ENCODE measurements at regions not wholly inside any gene's neighbourhood (a gene's known extent, or its start where the extent isn't known, plus 50 kb on each side); places are given as distances from the start of the nearest gene placed in this dataset.

DNA sequence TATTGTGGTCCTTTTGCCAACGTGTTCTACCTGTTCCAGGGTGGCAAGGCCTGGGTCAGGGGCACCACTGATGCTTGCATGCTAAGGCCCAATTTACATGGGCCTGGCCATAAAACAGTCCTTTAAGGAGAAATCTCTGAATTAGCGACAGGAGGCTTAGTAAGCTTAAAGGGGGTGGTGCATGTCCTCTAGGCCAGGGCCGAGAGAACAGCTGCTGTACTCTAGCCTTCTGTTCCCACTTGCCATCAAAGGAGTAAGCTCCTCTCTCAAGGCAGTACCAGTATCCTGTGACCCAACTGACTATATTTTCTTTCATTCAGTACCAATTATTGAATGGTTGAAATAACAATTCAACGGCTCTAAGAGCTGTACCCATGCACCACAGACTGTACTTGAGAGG is 67.7 kb upstream of the ZDHHC17 start:
- TF ChIP-seq, protein P1, sequence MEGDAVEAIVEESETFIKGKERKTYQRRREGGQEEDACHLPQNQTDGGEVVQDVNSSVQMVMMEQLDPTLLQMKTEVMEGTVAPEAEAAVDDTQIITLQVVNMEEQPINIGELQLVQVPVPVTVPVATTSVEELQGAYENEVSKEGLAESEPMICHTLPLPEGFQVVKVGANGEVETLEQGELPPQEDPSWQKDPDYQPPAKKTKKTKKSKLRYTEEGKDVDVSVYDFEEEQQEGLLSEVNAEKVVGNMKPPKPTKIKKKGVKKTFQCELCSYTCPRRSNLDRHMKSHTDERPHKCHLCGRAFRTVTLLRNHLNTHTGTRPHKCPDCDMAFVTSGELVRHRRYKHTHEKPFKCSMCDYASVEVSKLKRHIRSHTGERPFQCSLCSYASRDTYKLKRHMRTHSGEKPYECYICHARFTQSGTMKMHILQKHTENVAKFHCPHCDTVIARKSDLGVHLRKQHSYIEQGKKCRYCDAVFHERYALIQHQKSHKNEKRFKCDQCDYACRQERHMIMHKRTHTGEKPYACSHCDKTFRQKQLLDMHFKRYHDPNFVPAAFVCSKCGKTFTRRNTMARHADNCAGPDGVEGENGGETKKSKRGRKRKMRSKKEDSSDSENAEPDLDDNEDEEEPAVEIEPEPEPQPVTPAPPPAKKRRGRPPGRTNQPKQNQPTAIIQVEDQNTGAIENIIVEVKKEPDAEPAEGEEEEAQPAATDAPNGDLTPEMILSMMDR (IDR thresholded peaks at IDR 0.05) = no peak
- TF ChIP-seq POLR2AphosphoS5 (IDR thresholded peaks at IDR 0.05; ENCODE audit: low read depth, low read length) = no peak
